Heart left ventricle (tissue), 13 donors: ENCODE measurements at regions not wholly inside any gene's neighbourhood (a gene's known extent, or its start where the extent isn't known, plus 50 kb on each side); places are given as distances from the start of the nearest gene placed in this dataset.
"Not testable (repeated sequence)": the region's sequence is repeated elsewhere in the genome, so short reads cannot be mapped to it uniquely, and the experiment has no call there.

Experiments used
- CTCF ChIP-seq, 12 donors: fragments of 200-600 bp; sonication (generic) in 4 of 12; IDR thresholded peaks; one replicate each; pipeline versions ENCODE4 v1.5.0 to v1.8.0; 2018 to 2022; ENCODE audit warnings: antibody characterized with exemption in 12 of 12, mild to moderate bottlenecking in 5 of 12
- POLR2A ChIP-seq, 2 donors: fragments of 450-650 bp; IDR thresholded peaks; one replicate each; pipeline ENCODE4 v1.6.1; 2017; ENCODE audit warnings: antibody characterized with exemption in 2 of 2, mild to moderate bottlenecking in 2 of 2, moderate library complexity in 2 of 2
- donor health status: ischemic (EF 13 %, LVEDD 7.1; RV severe dilation, severe dysfunction).
- donor health status: DM: no; HTN: yes; CAD: no.
- donor health status: DM: no; HTN: no; CAD: no.
- donor health status: ischemic (EF 25% LVEDD 6.9; RV normal size, moderate dysfunction).
- donor health status: ischemic (EF 25% LVEDD 5.7; RV mildly dilated, moderate dysfunction).
- donor health status: ischemic (EF 35%, LVEDD 5.7; RV mildly dilated, moderate dysfunction).
- donor health status: nonischemic (EF 11% LVEDD 7.7; RV severe dilation, severe dysfunction).
- donor health status: DM: yes; HTN: yes; CAD: no.
- donor health status: PGD.
- donor health status: ischemic (EF 29% LVEDD 5.4; RV normal size, mild dysfunction).
- donor health status: nonischemic (EF 23%, LVEDD 6.1; RV moderate dilation, normal function).

GRCh38 chr18:46184296-46184695 lies 80.1 kb downstream of the HAUS1 start:
- not testable (repeated sequence) for TF ChIP-seq CTCF, POLR2A (IDR thresholded peaks at IDR 0.05)
